GM23338 (cell line): ENCODE measurements at regions not wholly inside any gene's neighbourhood (a gene's known extent, or its start where the extent isn't known, plus 50 kb on each side); places are given as distances from the start of the nearest gene placed in this dataset.

ENCODE experiments used
- ATAC-seq: fragments of 200-7000 bp; cut with Tn5 transposase; 3 replicates; pipeline ENCODE4 v1.9.1; 2020
- DNase-seq: peaks from one replicate; pipeline ENCODE4 v3.0.0-alpha.2; 2015; ENCODE audit warnings: low spot score
- H2AFZ ChIP-seq: fragments of 200-600 bp; sonication (generic); 2 replicates; pipeline ENCODE4 v1.8.0; 2016; ENCODE audit warnings: antibody characterized with exemption, mild to moderate bottlenecking, moderate library complexity
- H3F3A ChIP-seq: fragments of 200-600 bp; sonication (generic); replicated peaks from 2 replicates; pipeline ENCODE4 v1.8.0; 2017; ENCODE audit warnings: antibody characterized with exemption, mixed run types, low read depth
- H3K27ac ChIP-seq: fragments of 200-600 bp; sonication (generic); 2 replicates; pipeline ENCODE4 v1.6.1; 2016; ENCODE audit warnings: low read depth
- H3K27me3 ChIP-seq: fragments of 200-600 bp; sonication (generic); 2 replicates; pipeline ENCODE4 v1.8.0; 2016; ENCODE audit warnings: mild to moderate bottlenecking, mixed run types, moderate library complexity; ENCODE audit not compliant: insufficient read depth
- H3K36me3 ChIP-seq: fragments of 200-600 bp; sonication (generic); 2 replicates; pipeline ENCODE4 v1.8.0; 2016; ENCODE audit warnings: mild to moderate bottlenecking; ENCODE audit not compliant: insufficient read depth
- H3K4me1 ChIP-seq: fragments of 200-600 bp; sonication (generic); 2 replicates; pipeline ENCODE4 v1.8.0; 2016; ENCODE audit warnings: mild to moderate bottlenecking, moderate library complexity; ENCODE audit not compliant: insufficient read depth
- H3K4me2 ChIP-seq: fragments of 200-600 bp; sonication (generic); 2 replicates; pipeline ENCODE4 v1.7.1; 2017; ENCODE audit warnings: mixed run types
- H3K4me3 ChIP-seq: fragments of 200-600 bp; sonication (generic); 2 replicates; pipeline ENCODE4 v1.6.1; 2016; ENCODE audit warnings: mixed run types
- H3K79me2 ChIP-seq: fragments of 200-600 bp; sonication (generic); replicated peaks from 2 replicates; pipeline ENCODE4 v1.8.0; 2017; ENCODE audit warnings: mild to moderate bottlenecking; ENCODE audit not compliant: insufficient read depth
- H3K9me2 ChIP-seq: fragments of 200-600 bp; sonication (generic); 2 replicates; pipeline ENCODE4 v1.8.0; 2017; ENCODE audit not compliant: insufficient read depth
- H4K20me1 ChIP-seq: fragments of 200-600 bp; sonication (generic); replicated peaks from 2 replicates; pipeline ENCODE4 v1.8.0; 2017; ENCODE audit warnings: mild to moderate bottlenecking; ENCODE audit not compliant: insufficient read depth
- H3K27ac Mint-ChIP-seq: 2 replicates; pipeline ENCODE4 v1.8.0; 2020; ENCODE audit warnings: inconsistent platforms, mild to moderate bottlenecking, moderate library complexity, mixed read lengths
- H3K27me3 Mint-ChIP-seq: 3 replicates; pipeline ENCODE4 v1.8.0; 2022; ENCODE audit warnings: low read depth, mild to moderate bottlenecking, moderate library complexity, mixed read lengths, inconsistent platforms; ENCODE audit not compliant: insufficient read depth, poor library complexity
- H3K36me3 Mint-ChIP-seq: 3 replicates; pipeline ENCODE4 v1.8.0; 2021; ENCODE audit warnings: low read depth, mild to moderate bottlenecking, inconsistent platforms, moderate library complexity, mixed read lengths
- H3K4me1 Mint-ChIP-seq: 3 replicates; pipeline ENCODE4 v1.8.0; 2020; ENCODE audit warnings: mild to moderate bottlenecking, inconsistent platforms, mixed read lengths
- H3K4me3 Mint-ChIP-seq: 3 replicates; pipeline ENCODE4 v1.8.0; 2021; ENCODE audit warnings: moderate library complexity, mild to moderate bottlenecking, inconsistent platforms, mixed read lengths
- H3K9me3 Mint-ChIP-seq: 3 replicates; pipeline ENCODE4 v1.8.0; 2020; ENCODE audit warnings: moderate library complexity, mild to moderate bottlenecking, inconsistent platforms, mixed read lengths
- CREB1 ChIP-seq: fragments of 250-450 bp; sonication (Bioruptor Pico); IDR thresholded peaks from 2 replicates; pipeline ENCODE4 v1.5.0; 2020; ENCODE audit warnings: low read depth, mild to moderate bottlenecking, moderate library complexity
- CTCF ChIP-seq, 2 experiments: fragments of 200-600 bp in 1 of 2; sonication (generic) in 1 of 2; conservative IDR thresholded peaks; 2 replicates each; pipeline versions ENCODE4 v1.5.1 to v1.6.1; 2016 to 2017; ENCODE audit warnings: antibody characterized with exemption in 2 of 2, low read depth in 2 of 2, mild to moderate bottlenecking in 2 of 2, moderate library complexity in 1 of 2
- ETS1 ChIP-seq: IDR thresholded peaks from 2 replicates; pipeline ENCODE4 v1.6.1; 2016; ENCODE audit warnings: antibody characterized with exemption
- EZH2 ChIP-seq: fragments of 200-600 bp; sonication (generic); IDR thresholded peaks from one replicate; pipeline ENCODE4 v1.8.0; 2017; ENCODE audit warnings: antibody characterized with exemption, mild to moderate bottlenecking, low read depth; ENCODE audit not compliant: unreplicated experiment
- EZH2phosphoT487 ChIP-seq: fragments of 200-600 bp; sonication (generic); IDR thresholded peaks from one replicate; pipeline ENCODE4 v1.8.1; 2018; ENCODE audit warnings: antibody characterized with exemption; ENCODE audit not compliant: unreplicated experiment
- JUNB ChIP-seq: IDR thresholded peaks from one replicate; pipeline ENCODE4 v1.6.1; 2016; ENCODE audit warnings: antibody characterized with exemption; ENCODE audit not compliant: unreplicated experiment
- POLR2AphosphoS5 ChIP-seq: IDR thresholded peaks from 2 replicates; pipeline ENCODE4 v1.6.1; 2016; ENCODE audit warnings: antibody characterized with exemption, low read depth
- REST ChIP-seq: IDR thresholded peaks from one replicate; pipeline ENCODE4 v1.6.1; 2018; ENCODE audit warnings: antibody characterized with exemption; ENCODE audit not compliant: unreplicated experiment
- STAT1 ChIP-seq: IDR thresholded peaks from one replicate; pipeline ENCODE4 v1.6.1; 2016; ENCODE audit warnings: antibody characterized with exemption; ENCODE audit not compliant: unreplicated experiment
- ZNF114 ChIP-seq: fragments of 250-450 bp; sonication (Bioruptor Pico); IDR thresholded peaks from 2 replicates; pipeline ENCODE4 v1.5.0; 2020; ENCODE audit warnings: mild to moderate bottlenecking, moderate library complexity
- ZNF331 ChIP-seq: fragments of 250-450 bp; sonication (Bioruptor Pico); IDR thresholded peaks from 2 replicates; pipeline ENCODE4 v1.5.0; 2020; ENCODE audit warnings: low read depth, mild to moderate bottlenecking, moderate library complexity

GRCh38 chr12:102573237-102573636 is 92.9 kb upstream of the IGF1 start (continued):
- TF ChIP-seq STAT1 (no peak), ZNF331 (no peak), EZH2 (no peak), REST (no peak), CTCF (conservative IDR thresholded peaks at IDR 0.05; ENCODE audit: low read depth in 2 of 2) (no peak), POLR2AphosphoS5 (no peak), ETS1 (no peak), JUNB (no peak), EZH2phosphoT487 (no peak), ZNF114 (CRISPR knock-in tag) (no peak), CREB1 (no peak)

GRCh38 chr12:102571889-102572288 is 91.5 kb upstream of the IGF1 start:
- Mint-ChIP-seq H3K9me3 (no peaks in the 10 kb centered on the region; the same call in 2 of the 3 replicates), H3K36me3 (no peaks in the 10 kb centered on the region), H3K27ac (no peak overlapping the region), H3K4me3 (no peak overlapping the region), H3K4me1 (no peaks in the 10 kb centered on the region), H3K27me3 (no peaks in the 10 kb centered on the region)
- Histone ChIP-seq H2AFZ (no peak overlapping the region), H3K36me3 (no peaks in the 10 kb centered on the region), H3K9me2 (no peaks in the 10 kb centered on the region; the same call in 1 of the 2 replicates), H3K27ac (no peak overlapping the region), H3K4me2 (no peak overlapping the region), H4K20me1 (no peaks in the 10 kb centered on the region), H3F3A (no peaks in the 10 kb centered on the region), H3K4me1 (no peaks in the 10 kb centered on the region; the same call in 1 of the 2 replicates), H3K79me2 (no peaks in the 10 kb centered on the region), H3K4me3 (no peak overlapping the region), H3K27me3 (no peaks in the 10 kb centered on the region)
- DNase-seq (no peak), ATAC-seq (no peak)
- no peak for TF ChIP-seq ZNF114 (CRISPR knock-in tag)
- no peak for TF ChIP-seq STAT1
- TF ChIP-seq REST: no peak
